HEK293 (cell line): ENCODE measurements at regions not wholly inside any gene's neighbourhood (a gene's known extent, or its start where the extent isn't known, plus 50 kb on each side); places are given as distances from the start of the nearest gene placed in this dataset.

Experiments
- BCL11A ChIP-seq: fragments of 450-650 bp; formaldehyde crosslinking; IDR thresholded peaks from 2 replicates; pipeline ENCODE4 v1.5.1; 2016; ENCODE audit warnings: low read depth, missing biosample characterization, missing genetic modification characterization
- BCL11B ChIP-seq: fragments of 450-650 bp; formaldehyde crosslinking; IDR thresholded peaks from 2 replicates; pipeline ENCODE4 v1.5.1; 2016; ENCODE audit warnings: low read depth, missing biosample characterization, missing genetic modification characterization
- ELK4 ChIP-seq: IDR thresholded peaks from 2 replicates; pipeline ENCODE4 v1.6.1; 2011; ENCODE audit warnings: mild to moderate bottlenecking, low read depth, low read length, borderline replicate concordance
- GLI4 ChIP-seq: fragments of 450-650 bp; formaldehyde crosslinking; IDR thresholded peaks from 2 replicates; pipeline ENCODE4 v1.5.1; 2016; ENCODE audit warnings: missing biosample characterization, missing genetic modification characterization
- HIC1 ChIP-seq: fragments of 450-650 bp; formaldehyde crosslinking; IDR thresholded peaks from 2 replicates; pipeline ENCODE4 v1.5.1; 2016; ENCODE audit warnings: missing biosample characterization, missing genetic modification characterization
- IKZF3 ChIP-seq: fragments of 450-650 bp; IDR thresholded peaks from 2 replicates; pipeline ENCODE4 v1.5.0; 2018; ENCODE audit warnings: missing biosample characterization, mild to moderate bottlenecking, missing genetic modification characterization, moderate library complexity
- KLF8 ChIP-seq: fragments of 450-650 bp; formaldehyde crosslinking; IDR thresholded peaks from 2 replicates; pipeline ENCODE4 v1.5.1; 2016; ENCODE audit warnings: missing biosample characterization, missing genetic modification characterization
- MZF1 ChIP-seq: fragments of 450-650 bp; formaldehyde crosslinking; IDR thresholded peaks from 2 replicates; pipeline ENCODE4 v1.5.1; 2017; ENCODE audit warnings: missing biosample characterization, missing genetic modification characterization, borderline replicate concordance
- OSR2 ChIP-seq: fragments of 450-650 bp; formaldehyde crosslinking; IDR thresholded peaks from 2 replicates; pipeline ENCODE4 v1.5.1; 2016; ENCODE audit warnings: missing biosample characterization, missing genetic modification characterization
- PRDM4 ChIP-seq: fragments of 450-650 bp; formaldehyde crosslinking; IDR thresholded peaks from 2 replicates; pipeline ENCODE4 v1.5.1; 2017; ENCODE audit warnings: missing biosample characterization, missing genetic modification characterization
- PRDM6 ChIP-seq: fragments of 450-650 bp; formaldehyde crosslinking; IDR thresholded peaks from 2 replicates; pipeline ENCODE4 v1.5.1; 2017; ENCODE audit warnings: missing biosample characterization, missing genetic modification characterization
- TRIM28 ChIP-seq: IDR thresholded peaks from 2 replicates; pipeline ENCODE4 v1.6.1; 2011; ENCODE audit warnings: low read length, control low read depth, borderline replicate concordance
- ZBTB1 ChIP-seq: fragments of 450-650 bp; formaldehyde crosslinking; IDR thresholded peaks from 2 replicates; pipeline ENCODE4 v1.5.1; 2016; ENCODE audit warnings: missing biosample characterization, missing genetic modification characterization
- ZBTB7A ChIP-seq: fragments of 450-650 bp; formaldehyde crosslinking; IDR thresholded peaks from 2 replicates; pipeline ENCODE4 v1.5.1; 2016; ENCODE audit warnings: low read depth, missing biosample characterization, missing genetic modification characterization
- ZFP69B ChIP-seq: fragments of 450-650 bp; formaldehyde crosslinking; IDR thresholded peaks from 2 replicates; pipeline ENCODE4 v1.5.1; 2016; ENCODE audit warnings: missing biosample characterization, missing genetic modification characterization
- ZIC2 ChIP-seq: fragments of 450-650 bp; formaldehyde crosslinking; IDR thresholded peaks from 2 replicates; pipeline ENCODE4 v1.5.1; 2016; ENCODE audit warnings: missing biosample characterization, missing genetic modification characterization
- ZNF114 ChIP-seq: fragments of 450-650 bp; formaldehyde crosslinking; IDR thresholded peaks from 2 replicates; pipeline ENCODE4 v1.5.0; 2017; ENCODE audit warnings: missing biosample characterization, missing genetic modification characterization
- ZNF138 ChIP-seq: fragments of 450-650 bp; formaldehyde crosslinking; IDR thresholded peaks from 2 replicates; pipeline ENCODE4 v1.5.1; 2016; ENCODE audit warnings: missing biosample characterization, missing genetic modification characterization, borderline replicate concordance
- ZNF16 ChIP-seq: fragments of 450-650 bp; formaldehyde crosslinking; IDR thresholded peaks from 2 replicates; pipeline ENCODE4 v1.5.1; 2016; ENCODE audit warnings: low read depth, missing biosample characterization, missing genetic modification characterization
- ZNF174 ChIP-seq: fragments of 450-650 bp; formaldehyde crosslinking; IDR thresholded peaks from 2 replicates; pipeline ENCODE4 v1.5.0; 2017; ENCODE audit warnings: missing biosample characterization, mild to moderate bottlenecking, missing genetic modification characterization
- ZNF223 ChIP-seq: fragments of 450-650 bp; formaldehyde crosslinking; IDR thresholded peaks from 2 replicates; pipeline ENCODE4 v1.5.1; 2016; ENCODE audit warnings: missing biosample characterization, missing genetic modification characterization
- ZNF23 ChIP-seq: fragments of 450-650 bp; formaldehyde crosslinking; IDR thresholded peaks from 2 replicates; pipeline ENCODE4 v1.5.1; 2016; ENCODE audit warnings: missing biosample characterization, missing genetic modification characterization, borderline replicate concordance
- ZNF350 ChIP-seq: fragments of 450-650 bp; formaldehyde crosslinking; IDR thresholded peaks from 2 replicates; pipeline ENCODE4 v1.5.0; 2017; ENCODE audit warnings: missing biosample characterization, mild to moderate bottlenecking, missing genetic modification characterization
- ZNF366 ChIP-seq: fragments of 450-650 bp; formaldehyde crosslinking; conservative IDR thresholded peaks from 2 replicates; pipeline ENCODE4 v1.5.1; 2016; ENCODE audit warnings: missing biosample characterization, missing genetic modification characterization
- ZNF37A ChIP-seq: fragments of 450-650 bp; IDR thresholded peaks from 2 replicates; pipeline ENCODE4 v1.5.1; 2018; ENCODE audit warnings: missing biosample characterization, missing genetic modification characterization
- ZNF404 ChIP-seq: fragments of 450-650 bp; formaldehyde crosslinking; IDR thresholded peaks from 2 replicates; pipeline ENCODE4 v1.5.1; 2017; ENCODE audit warnings: missing biosample characterization, missing genetic modification characterization
- ZNF514 ChIP-seq: fragments of 450-650 bp; formaldehyde crosslinking; IDR thresholded peaks from 2 replicates; pipeline ENCODE4 v1.5.1; 2016; ENCODE audit warnings: missing biosample characterization, missing genetic modification characterization
- ZNF561 ChIP-seq: fragments of 450-650 bp; IDR thresholded peaks from 2 replicates; pipeline ENCODE4 v1.5.1; 2018; ENCODE audit warnings: missing biosample characterization, missing genetic modification characterization, borderline replicate concordance
- ZNF624 ChIP-seq: fragments of 450-650 bp; formaldehyde crosslinking; IDR thresholded peaks from 2 replicates; pipeline ENCODE4 v1.5.1; 2017; ENCODE audit warnings: missing biosample characterization, missing genetic modification characterization
- ZNF639 ChIP-seq: fragments of 450-650 bp; formaldehyde crosslinking; IDR thresholded peaks from 2 replicates; pipeline ENCODE4 v1.5.1; 2016; ENCODE audit warnings: missing biosample characterization, missing genetic modification characterization
- ZNF658 ChIP-seq: fragments of 450-650 bp; formaldehyde crosslinking; IDR thresholded peaks from 2 replicates; pipeline ENCODE4; 2016; ENCODE audit warnings: missing biosample characterization, missing genetic modification characterization
- ZNF670 ChIP-seq: fragments of 450-650 bp; formaldehyde crosslinking; IDR thresholded peaks from 2 replicates; pipeline ENCODE4 v1.5.1; 2016; ENCODE audit warnings: missing biosample characterization, missing genetic modification characterization, low read depth

GRCh38 chr17:63151941-63152523, 186.0 kb downstream of the TANC2 start (continued):
- TF ChIP-seq PRDM4 (tag by site-specific recombination) (peak; percentile 67), ZFP69B (tag by site-specific recombination) (no peak), ZNF16 (tag by site-specific recombination) (no peak), ZNF114 (tag by site-specific recombination) (no peak), IKZF3 (no peak), GLI4 (tag by site-specific recombination) (no peak), ZNF514 (no peak), ZNF174 (tag by site-specific recombination) (no peak), ZNF624 (no peak), ZNF670 (no peak), MZF1 (tag by site-specific recombination) (0 out of 2 replicates have a peak, but pooled peaks have one; percentile 61), ZNF639 (tag by site-specific recombination) (no peak), ELK4 (no peak), OSR2 (peak; percentile 30; the same call in 1 of the 2 replicates), ZNF366 (no peak), ZNF561 (tag by site-specific recombination) (no peak), ZBTB7A (tag by site-specific recombination) (no peak), KLF8 (tag by site-specific recombination) (no peak), BCL11B (tag by site-specific recombination) (no peak), ZNF404 (tag by site-specific recombination) (no peak), PRDM6 (peak; percentile 81), ZNF37A (tag by site-specific recombination) (no peak), ZNF350 (no peak), ZNF138 (tag by site-specific recombination) (no peak), TRIM28 (0 out of 2 replicates have a peak, but pooled peaks have one; percentile 25), ZNF658 (no peak), ZNF223 (tag by site-specific recombination) (no peak), HIC1 (peak; percentile 61; the same call in 1 of the 2 replicates), ZBTB1 (no peak), ZIC2 (tag by site-specific recombination) (no peak), BCL11A (no peak), ZNF23 (tag by site-specific recombination) (no peak)
